HG03196 (cell line): ENCODE measurements at regions not wholly inside any gene's neighbourhood (a gene's known extent, or its start where the extent isn't known, plus 50 kb on each side); places are given as distances from the start of the nearest gene placed in this dataset.

Experiments used
- ATAC-seq: cut with Tn5 transposase; IDR thresholded peaks from one replicate; pipeline ENCODE4 v1.9.1; 2021; ENCODE audit not compliant: unreplicated experiment

GRCh38 chr13:33464345-33464744, 178.8 kb upstream of the STARD13 start:
- ATAC-seq = no peak

GRCh38 chr13:33466262-33466661, 180.7 kb upstream of the STARD13 start:
- ATAC-seq = no peak

- ATAC-seq = no peak
These were observed 182.0 kb upstream of the STARD13 start for GRCh38 chr13:33467556-33467955.

- ATAC-seq = no peak
These were observed 185.6 kb upstream of the STARD13 start for GRCh38 chr13:33471204-33471603.

- ATAC-seq = no peak
These were observed 186.9 kb upstream of the STARD13 start for GRCh38 chr13:33472446-33472845.

- no peak for ATAC-seq
These were observed 193.6 kb upstream of the STARD13 start for GRCh38 chr13:33479105-33479504.

GRCh38 chr13:33480561-33480960, 195.0 kb upstream of the STARD13 start:
- no peak for ATAC-seq

- ATAC-seq = no peak
These were observed 197.9 kb upstream of the STARD13 start for GRCh38 chr13:33483471-33483870.

GRCh38 chr13:33485247-33485646, 199.7 kb upstream of the STARD13 start:
- ATAC-seq = no peak

GRCh38 chr13:33487575-33488243, 202.2 kb upstream of the STARD13 start:
- no peak for ATAC-seq

GRCh38 chr13:33489563-33489962, 204.0 kb upstream of the STARD13 start:
- ATAC-seq = no peak

- no peak for ATAC-seq
These were observed 205.1 kb upstream of the STARD13 start for GRCh38 chr13:33490461-33491327.

- no peak for ATAC-seq
These were observed 208.3 kb upstream of the STARD13 start for GRCh38 chr13:33493672-33494365.

- ATAC-seq = no peak
These were observed 209.1 kb upstream of the STARD13 start for GRCh38 chr13:33494596-33495204.

- no peak for ATAC-seq
These were observed 210.8 kb upstream of the STARD13 start for GRCh38 chr13:33496336-33496735.

- no peak for ATAC-seq
These were observed 211.7 kb upstream of the STARD13 start for GRCh38 chr13:33497146-33497845.

- no peak for ATAC-seq
These were observed 222.5 kb upstream of the STARD13 start for GRCh38 chr13:33508060-33508459.

GRCh38 chr13:33509642-33510229, 224.2 kb upstream of the STARD13 start:
- ATAC-seq = no peak

GRCh38 chr13:33510350-33510970, 224.9 kb upstream of the STARD13 start:
- ATAC-seq = no peak
